Activated naive CD4-positive, alpha-beta T cell treated with anti-CD3 and anti-CD28 coated beads, Interleukin-2, amount 50 U/mL, for 72 hours (primary cell): ENCODE measurements at regions not wholly inside any gene's neighbourhood (a gene's known extent, or its start where the extent isn't known, plus 50 kb on each side); places are given as distances from the start of the nearest gene placed in this dataset.
"Not testable (repeated sequence)": the region's sequence is repeated elsewhere in the genome, so short reads cannot be mapped to it uniquely, and the experiment has no call there.

Experiments used
- ATAC-seq, 2 donors: fragments of 150-1000 bp; cut with Tn5 transposase; 2 replicates each; pipeline ENCODE4 v1.10.0; 2021; ENCODE audit warnings: mild to moderate bottlenecking in 2 of 2, moderate library complexity in 2 of 2
- DNase-seq, 2 donors: peaks; one replicate each; pipeline ENCODE4 v3.0.0; 2021 to 2022; ENCODE audit warnings: low spot score in 2 of 2
- H3K27ac Mint-ChIP-seq, 2 donors: one replicate each; pipeline ENCODE4 v1.8.0; 2022; ENCODE audit warnings: mild to moderate bottlenecking in 2 of 2, mixed read lengths in 2 of 2
- H3K36me3 Mint-ChIP-seq, 2 donors: one replicate each; pipeline ENCODE4 v1.8.0; 2022; ENCODE audit warnings: mixed read lengths in 2 of 2
- H3K9me3 Mint-ChIP-seq, 2 donors: one replicate each; pipeline ENCODE4 v1.8.0; 2022; ENCODE audit warnings: mixed read lengths in 2 of 2

DNA sequence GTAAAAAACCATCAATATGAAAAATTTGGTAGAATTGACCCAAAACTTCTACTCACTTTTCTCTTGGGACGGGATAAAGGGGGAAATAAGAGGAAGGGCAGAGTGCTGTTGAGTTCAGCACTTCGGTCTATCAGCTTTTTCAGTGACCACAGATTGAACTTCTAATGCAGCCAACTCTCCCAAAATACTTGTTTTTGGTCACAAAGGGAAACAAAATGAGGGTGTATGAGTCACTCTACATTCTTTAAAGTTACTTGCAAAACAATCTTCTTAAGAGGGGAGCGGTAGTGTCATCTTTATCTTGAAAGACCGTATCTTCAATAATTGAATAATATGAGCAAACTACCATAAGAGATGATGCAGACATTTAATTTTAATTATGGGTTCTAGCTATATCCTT lies 661.3 kb downstream of the CD109 start:
- no peak for DNase-seq
- ATAC-seq: no peak
- Mint-ChIP-seq H3K9me3 (no peaks in the 10 kb centered on the region), H3K27ac (no peak overlapping the region), H3K36me3 (no peaks in the 10 kb centered on the region)

DNA sequence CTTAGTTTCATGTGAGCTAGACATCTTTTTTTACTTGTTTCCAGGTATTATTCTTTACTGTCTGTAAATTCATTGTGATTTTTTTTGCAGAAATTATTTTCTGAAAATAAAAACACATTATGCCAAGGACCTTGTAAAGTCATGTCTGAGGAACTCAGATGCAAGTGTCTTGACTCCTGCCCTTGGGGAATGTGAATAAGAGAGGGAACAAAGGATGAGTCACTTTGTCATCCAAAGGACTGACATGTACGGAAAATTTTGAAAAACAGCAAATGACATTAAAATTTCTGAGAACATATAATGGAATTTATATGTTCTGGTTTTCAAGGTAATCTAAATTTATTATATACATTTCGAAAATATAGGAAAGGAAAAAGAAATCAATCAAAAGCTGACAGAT lies 660.4 kb downstream of the CD109 start:
- H3K27ac Mint-ChIP-seq: no peak overlapping the region
- ATAC-seq: no peak
- H3K36me3 Mint-ChIP-seq: no peaks in the 10 kb centered on the region
- H3K9me3 Mint-ChIP-seq: no peaks in the 10 kb centered on the region
- no peak for DNase-seq

DNA sequence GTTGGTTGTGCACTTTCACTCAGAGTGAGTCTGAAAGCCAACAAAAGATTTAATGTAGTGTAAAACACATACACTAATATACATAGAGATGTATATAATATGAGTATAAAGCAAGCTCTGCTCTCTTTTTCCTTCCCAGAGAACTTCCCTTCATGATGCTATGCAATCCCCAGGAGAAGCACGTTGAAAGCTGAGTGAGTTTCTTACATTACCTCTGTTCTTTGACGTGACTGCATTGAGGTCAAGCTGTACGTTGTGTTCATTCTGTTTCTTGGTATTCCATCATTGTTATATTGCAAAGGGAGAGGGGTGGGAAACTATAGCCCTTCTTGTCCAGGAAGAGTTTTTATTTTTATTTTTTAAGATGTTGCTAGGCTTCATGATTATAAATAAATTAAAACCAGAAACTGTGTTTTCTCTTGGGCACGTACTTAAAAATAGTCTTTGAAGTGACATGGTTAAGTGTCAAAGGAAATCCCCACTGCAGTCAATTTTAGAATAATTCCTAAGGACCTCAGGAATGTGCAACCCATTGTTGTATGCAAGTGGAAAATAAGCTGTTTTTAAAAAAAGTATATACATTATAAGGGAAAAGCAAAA lies 651.0 kb downstream of the CD109 start:
- DNase-seq (no peak), ATAC-seq (no peak)
- Mint-ChIP-seq H3K36me3 (no peaks in the 10 kb centered on the region), H3K27ac (no peak overlapping the region), H3K9me3 (peaks cover 8 to 9% of the 10 kb centered on the region in 2 donors)

DNA sequence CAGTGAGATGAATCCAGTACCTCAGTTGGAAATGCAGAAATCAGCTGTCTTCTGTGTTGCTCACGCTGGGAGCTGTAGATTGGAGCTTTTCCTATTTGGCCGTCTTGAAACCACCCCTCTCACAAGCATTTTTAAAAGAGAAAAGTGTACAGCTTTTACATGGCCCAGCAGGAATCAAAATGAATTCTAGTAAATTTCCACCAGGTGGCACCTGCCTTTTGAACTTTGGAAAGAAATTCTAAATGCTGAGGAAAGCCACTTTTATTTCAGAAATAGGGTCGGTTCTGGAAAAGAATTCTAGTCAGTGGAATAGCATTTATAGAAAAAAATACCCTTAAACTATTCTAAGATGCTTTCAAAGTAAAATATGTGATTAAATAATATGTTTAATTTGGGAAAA lies 647.8 kb downstream of the CD109 start:
- Mint-ChIP-seq H3K9me3 (peaks cover 9 to 16% of the 10 kb centered on the region in 2 donors), H3K36me3 (no peaks in the 10 kb centered on the region), H3K27ac (no peak overlapping the region)
- DNase-seq (no peak), ATAC-seq (no peak)

DNA sequence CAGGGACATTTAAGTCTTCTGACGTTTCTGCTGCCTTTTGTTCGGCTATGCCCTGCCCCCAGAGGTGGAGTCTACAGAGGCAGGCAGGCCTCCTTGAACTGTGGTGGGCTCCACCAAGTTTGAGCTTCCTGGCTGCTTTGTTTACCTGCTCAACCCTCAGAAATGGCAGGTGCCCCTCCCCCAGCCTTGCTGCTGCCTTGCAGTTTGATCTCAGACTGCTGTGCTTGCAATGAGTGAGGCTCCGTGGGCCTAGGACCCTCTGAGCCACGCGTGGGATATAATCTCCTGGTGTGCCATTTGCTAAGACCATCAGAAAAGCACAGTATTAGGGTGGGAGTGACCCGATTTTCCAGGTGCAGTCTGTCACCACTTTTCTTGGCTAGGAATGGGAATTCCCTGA lies 647.3 kb downstream of the CD109 start:
- not testable (repeated sequence) for H3K36me3 Mint-ChIP-seq, ATAC-seq

DNA sequence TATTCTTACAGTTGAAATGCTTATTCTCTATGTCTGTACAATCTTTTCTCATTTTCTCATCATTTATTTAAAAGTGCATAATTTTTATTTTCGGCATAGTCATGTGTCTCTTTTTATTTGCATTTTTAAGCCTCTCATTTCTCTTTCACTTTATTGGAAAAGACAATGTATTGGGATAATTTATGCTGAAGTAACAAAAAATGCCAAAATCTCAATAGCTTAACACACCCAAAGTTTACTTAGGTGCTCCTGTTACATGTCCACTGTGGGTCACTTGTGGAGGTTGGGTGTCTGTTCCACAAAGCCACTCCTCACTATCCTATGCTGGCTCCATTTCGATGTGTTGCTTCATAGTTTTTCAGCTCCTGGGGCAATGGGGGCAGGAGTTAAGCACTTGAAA lies 638.7 kb downstream of the CD109 start:
- no peak for ATAC-seq
- Mint-ChIP-seq H3K36me3 (no peaks in the 10 kb centered on the region), H3K27ac (no peak overlapping the region), H3K9me3 (peaks cover 3 to 5% of the 10 kb centered on the region in 2 donors)
- DNase-seq: no peak

More for the DNA sequence above, 647.3 kb downstream of the CD109 start:
- peaks cover 9 to 16% of the 10 kb centered on the region in 2 donors for H3K9me3 Mint-ChIP-seq
- not testable (repeated sequence) for H3K27ac Mint-ChIP-seq, DNase-seq

DNA sequence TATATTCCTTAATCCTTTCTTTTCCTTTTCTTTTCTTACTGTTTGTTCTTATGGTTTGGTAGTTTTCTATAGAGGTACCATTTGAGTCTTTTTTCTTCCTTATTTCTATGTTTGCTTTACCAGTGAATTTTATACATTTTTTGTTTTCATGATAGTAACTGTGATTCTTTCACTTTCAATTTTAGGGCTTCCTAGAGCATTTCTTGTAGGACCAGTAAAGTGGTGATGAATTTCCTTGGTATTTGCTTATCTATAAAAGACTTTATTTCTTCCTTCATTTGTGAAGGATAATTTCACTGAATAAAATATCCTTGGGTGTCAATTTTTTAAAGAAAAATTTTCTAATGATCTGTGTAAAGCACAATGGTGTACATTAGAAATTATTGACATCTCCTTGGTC lies 637.4 kb downstream of the CD109 start:
- no peak for DNase-seq
- Mint-ChIP-seq H3K36me3 (no peaks in the 10 kb centered on the region), H3K9me3 (peaks cover 5 to 6% of the 10 kb centered on the region in 2 donors), H3K27ac (no peak overlapping the region)
- no peak for ATAC-seq

DNA sequence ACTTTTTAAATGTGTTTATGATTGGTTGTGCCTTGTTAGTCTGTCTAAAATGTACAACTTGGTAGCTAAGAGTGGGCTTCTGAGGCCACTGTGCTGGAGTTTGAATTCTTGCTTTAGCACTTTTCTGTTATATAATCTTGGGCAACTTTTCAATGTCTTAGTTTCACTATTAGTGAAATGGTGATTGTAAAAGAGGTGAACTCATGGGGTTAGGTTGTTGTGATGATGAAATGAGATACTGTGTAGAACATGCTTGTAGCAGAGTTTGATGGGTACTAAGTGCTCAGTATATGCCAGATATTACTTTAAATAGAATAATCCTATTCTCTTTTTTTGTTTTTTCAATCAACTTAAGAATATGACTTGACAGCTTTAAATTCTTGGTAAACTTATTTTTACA lies 624.7 kb downstream of the CD109 start:
- DNase-seq (no peak), ATAC-seq (no peak)
- Mint-ChIP-seq H3K36me3 (no peaks in the 10 kb centered on the region), H3K9me3 (peaks cover 13 to 15% of the 10 kb centered on the region in 2 donors), H3K27ac (no peak overlapping the region)

DNA sequence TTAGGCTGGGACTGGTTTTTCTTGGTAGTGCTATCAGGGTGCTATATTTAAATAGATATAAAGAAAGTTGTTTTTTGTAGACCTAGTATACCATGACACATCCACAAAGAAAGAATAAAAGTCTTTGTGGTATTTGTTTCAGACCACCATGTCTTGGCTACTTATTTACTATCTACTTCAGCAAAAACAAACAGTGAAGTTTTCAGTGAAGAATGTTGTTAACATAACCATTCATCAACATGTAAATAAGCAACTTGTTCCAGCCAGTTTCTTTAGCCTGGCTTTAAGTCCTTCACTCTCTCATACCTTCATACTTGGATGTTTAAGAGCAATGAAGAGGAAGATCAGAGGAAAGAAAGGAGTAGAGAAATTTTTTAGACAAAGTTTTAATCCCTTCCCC lies 624.1 kb downstream of the CD109 start:
- Mint-ChIP-seq H3K27ac (no peak overlapping the region), H3K36me3 (no peaks in the 10 kb centered on the region), H3K9me3 (peaks cover 14 to 17% of the 10 kb centered on the region in 2 donors)
- ATAC-seq: no peak
- DNase-seq: no peak

DNA sequence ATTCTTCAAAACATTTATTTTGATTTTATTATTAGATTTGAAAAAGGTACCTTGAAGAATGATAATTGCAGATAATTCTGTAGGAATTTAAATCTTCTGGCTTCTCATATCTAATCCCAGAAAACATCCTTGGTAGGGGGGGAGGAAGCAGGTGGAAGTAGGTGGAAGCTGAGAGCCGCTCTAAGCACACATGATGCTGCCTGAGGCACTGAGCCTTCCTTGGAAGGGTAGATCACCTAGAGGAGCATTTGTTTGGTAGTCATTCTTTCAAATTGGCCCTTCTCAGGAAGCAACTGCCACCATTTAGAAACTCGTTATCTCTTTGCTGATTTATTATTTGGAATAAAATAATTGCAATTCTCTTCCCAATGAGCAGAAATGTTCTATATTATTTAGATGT lies 623.3 kb downstream of the CD109 start:
- peaks cover 14 to 17% of the 10 kb centered on the region in 2 donors for H3K9me3 Mint-ChIP-seq
- DNase-seq (no peak), ATAC-seq (no peak)
- no peaks in the 10 kb centered on the region for H3K36me3 Mint-ChIP-seq
- H3K27ac Mint-ChIP-seq: no peak overlapping the region

DNA sequence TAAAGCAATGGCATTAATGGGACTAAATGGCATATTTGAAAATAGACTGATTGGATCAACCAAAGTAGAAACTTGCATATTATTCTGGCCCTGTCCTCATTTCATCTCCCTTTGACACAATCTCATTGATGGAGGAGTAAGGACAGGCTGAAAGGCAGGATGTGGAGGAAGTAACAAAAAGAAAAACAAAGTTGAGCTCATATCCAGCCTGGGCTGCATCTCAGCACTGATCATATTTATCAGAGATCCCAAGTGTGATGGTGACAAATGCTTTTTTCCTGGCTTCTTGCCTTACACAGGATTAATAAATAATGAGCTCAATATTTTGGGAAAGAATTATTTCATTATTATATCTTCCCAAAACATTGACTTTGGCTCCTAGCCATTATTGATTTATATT lies 622.7 kb downstream of the CD109 start:
- no peak for DNase-seq
- H3K9me3 Mint-ChIP-seq: peaks cover 14 to 17% of the 10 kb centered on the region in 2 donors
- ATAC-seq: no peak
- H3K27ac Mint-ChIP-seq: no peak overlapping the region
- H3K36me3 Mint-ChIP-seq: no peaks in the 10 kb centered on the region

DNA sequence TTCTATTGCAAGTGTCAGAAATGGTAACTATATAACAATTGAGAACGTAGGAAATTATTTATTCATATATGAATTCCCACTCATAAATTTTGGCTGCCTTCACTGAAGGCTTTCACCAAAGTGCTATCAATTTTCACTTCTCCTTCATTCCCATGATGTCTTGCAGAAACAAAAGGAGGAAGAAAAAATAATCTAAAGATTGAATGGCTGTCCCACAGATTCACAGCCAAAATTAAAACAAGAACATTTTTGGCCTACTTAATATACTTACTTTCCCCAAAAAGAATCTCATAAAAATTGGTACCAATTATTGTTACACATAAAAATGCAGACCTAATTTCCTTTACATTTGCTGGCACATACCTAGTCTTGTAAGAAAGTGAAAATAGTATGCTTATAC lies 616.1 kb downstream of the CD109 start:
- peaks cover 10 to 15% of the 10 kb centered on the region in 2 donors for H3K9me3 Mint-ChIP-seq
- DNase-seq: no peak
- H3K27ac Mint-ChIP-seq: no peak overlapping the region
- no peaks in the 10 kb centered on the region for H3K36me3 Mint-ChIP-seq
- no peak for ATAC-seq

DNA sequence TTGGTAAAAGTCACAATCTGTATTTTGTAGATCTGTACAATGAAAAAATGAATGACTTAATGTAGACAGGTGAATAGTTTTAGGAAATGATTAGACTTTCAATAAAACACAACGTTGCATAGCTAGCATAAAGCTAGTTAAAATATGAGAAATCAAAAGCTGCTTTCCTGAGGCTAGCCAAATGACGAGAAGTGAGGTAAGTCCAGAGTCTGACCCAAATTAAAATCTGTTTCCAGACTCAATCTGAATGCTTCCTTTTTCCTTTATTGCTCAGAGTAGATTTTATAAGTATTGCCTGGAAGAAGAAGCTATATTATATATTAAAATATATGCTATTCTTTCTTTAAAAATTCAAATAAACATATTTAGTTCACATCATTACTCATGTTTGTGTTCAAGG lies 615.4 kb downstream of the CD109 start:
- ATAC-seq: no peak
- Mint-ChIP-seq H3K36me3 (no peaks in the 10 kb centered on the region), H3K27ac (no peak overlapping the region)

DNA sequence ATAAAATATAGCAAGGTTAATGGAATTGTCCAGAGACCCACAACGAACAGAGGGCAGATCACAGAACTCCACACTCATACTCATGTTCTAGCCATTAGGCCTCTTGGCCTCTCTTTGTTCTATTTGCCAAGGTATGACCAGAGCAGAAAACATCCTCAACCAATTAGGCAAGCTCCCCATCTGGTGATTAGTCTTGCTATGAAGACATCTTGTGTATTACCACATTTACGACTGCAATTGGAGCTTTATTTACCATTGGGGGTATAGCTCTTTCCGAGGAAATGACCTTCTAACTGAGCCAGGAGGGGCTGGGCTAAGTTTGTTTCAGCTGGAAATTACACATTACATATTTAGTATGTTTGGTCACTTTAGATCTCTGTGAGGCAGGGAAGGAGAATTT lies 593.9 kb downstream of the CD109 start:
- ATAC-seq: no peak
- no peak for DNase-seq
- Mint-ChIP-seq H3K9me3 (peaks cover 5 to 6% of the 10 kb centered on the region in 2 donors), H3K36me3 (no peaks in the 10 kb centered on the region), H3K27ac (no peak overlapping the region)

More for the DNA sequence above, 615.4 kb downstream of the CD109 start:
- DNase-seq: no peak
- peaks cover 6 to 10% of the 10 kb centered on the region in 2 donors for H3K9me3 Mint-ChIP-seq

DNA sequence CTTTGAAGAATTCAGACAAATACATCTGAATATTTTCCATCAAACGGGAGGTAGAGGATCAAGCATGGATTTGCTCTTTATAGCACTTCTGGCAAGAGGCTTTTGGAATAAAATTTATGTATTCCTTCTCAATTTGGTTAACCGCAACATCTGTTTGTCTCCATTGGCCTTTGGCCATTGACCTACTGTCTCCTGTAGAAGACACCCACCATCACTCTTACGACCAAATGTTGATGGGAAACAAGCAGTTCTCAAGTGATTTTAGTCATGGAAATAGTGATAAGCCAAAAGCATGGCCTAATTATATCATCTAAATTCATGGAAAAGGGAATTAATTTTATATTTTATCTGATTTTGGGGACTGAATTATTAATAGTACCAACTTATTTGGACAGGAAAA lies 591.9 kb downstream of the CD109 start:
- ATAC-seq (no peak), DNase-seq (no peak)
- Mint-ChIP-seq H3K27ac (no peak overlapping the region), H3K36me3 (no peaks in the 10 kb centered on the region), H3K9me3 (peaks cover 7% of the 10 kb centered on the region in 2 donors)

DNA sequence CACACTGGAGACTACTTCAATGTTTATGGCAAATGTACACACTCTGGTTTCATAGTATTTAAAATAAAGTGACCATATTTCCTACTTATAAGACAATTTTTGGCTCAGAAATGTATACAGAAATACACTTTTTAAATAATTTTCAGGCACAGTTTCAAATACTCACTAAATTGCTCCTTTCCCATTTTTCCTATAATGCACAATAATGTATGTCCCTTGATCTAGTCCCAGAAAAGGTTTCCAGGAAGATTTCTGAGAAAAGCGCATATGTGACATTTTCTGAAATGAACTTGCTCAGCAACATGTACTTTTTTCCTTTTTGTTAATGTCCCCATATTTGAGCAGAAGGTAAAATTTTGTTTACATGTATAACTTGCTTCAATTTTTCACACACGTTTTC lies 591.4 kb downstream of the CD109 start:
- H3K9me3 Mint-ChIP-seq: peaks cover 7% of the 10 kb centered on the region in 2 donors
- DNase-seq (no peak), ATAC-seq (no peak)
- no peaks in the 10 kb centered on the region for H3K36me3 Mint-ChIP-seq
- no peak overlapping the region for H3K27ac Mint-ChIP-seq

DNA sequence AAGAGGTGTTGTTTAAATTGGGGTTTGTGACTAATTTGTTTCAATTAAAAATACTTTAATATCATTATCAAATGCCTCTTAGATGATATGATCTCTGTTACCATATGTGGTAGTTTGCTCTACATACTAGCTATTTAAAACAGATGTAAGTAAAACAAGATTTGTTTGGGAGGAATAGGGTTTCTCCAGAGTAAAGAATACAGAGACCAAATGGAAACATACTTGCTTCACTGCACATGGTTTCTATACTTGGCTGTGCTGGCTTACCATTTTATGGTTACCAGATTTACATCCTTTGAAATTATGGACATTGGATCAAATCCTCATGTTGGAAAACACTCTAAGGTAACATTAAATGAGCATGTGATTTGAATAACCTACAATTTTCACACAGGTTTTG lies 588.3 kb downstream of the CD109 start:
- Mint-ChIP-seq H3K36me3 (no peaks in the 10 kb centered on the region), H3K27ac (no peak overlapping the region), H3K9me3 (peaks cover 17 to 19% of the 10 kb centered on the region in 2 donors)
- DNase-seq (no peak), ATAC-seq (no peak)

DNA sequence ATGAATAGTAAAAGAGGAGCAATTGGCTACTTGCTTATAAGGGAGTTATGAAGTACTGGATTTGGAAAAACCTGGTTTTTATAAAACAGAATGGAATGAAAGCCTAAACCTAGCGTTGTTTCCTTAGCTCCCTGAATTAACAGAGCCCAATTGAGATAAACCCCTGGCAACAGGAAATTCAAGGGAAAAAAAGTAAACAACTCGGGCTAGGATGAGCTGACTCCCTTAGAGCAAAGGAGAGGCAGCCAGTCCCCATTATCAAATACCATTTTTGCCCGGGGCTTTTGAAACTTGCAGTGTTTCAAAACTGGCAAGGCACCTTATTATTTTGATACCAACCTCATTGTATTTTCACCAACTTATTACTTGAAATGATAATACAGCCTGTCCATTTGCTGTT lies 587.5 kb downstream of the CD109 start:
- Mint-ChIP-seq H3K9me3 (peaks cover 17 to 19% of the 10 kb centered on the region in 2 donors), H3K27ac (no peak overlapping the region), H3K36me3 (no peaks in the 10 kb centered on the region)
- no peak for DNase-seq
- no peak for ATAC-seq
